ENCODE measurements at regions not wholly inside any gene's neighbourhood (a gene's known extent, or its start where the extent isn't known, plus 50 kb on each side); places are given as distances from the start of the nearest gene placed in this dataset.

GRCh38 chr5:1633605-1634336 lies 110.0 kb upstream of the LPCAT1 start (continued):
- no peak for TF ChIP-seq TRIM22 (IDR thresholded peaks at IDR 0.05)
- TF ChIP-seq KMT2A (CRISPR knock-in tag; IDR thresholded peaks at IDR 0.05) = peak; percentile 90
- peak; percentile 60; the same call in 1 of the 2 replicates for TF ChIP-seq ZNF264 (CRISPR knock-in tag; IDR thresholded peaks at IDR 0.05)
- TF ChIP-seq FOXA1 (IDR thresholded peaks at IDR 0.05) = no peak
- no peak for TF ChIP-seq FOXA1 (CRISPR knock-in tag; IDR thresholded peaks at IDR 0.05)
- peak; percentile 68; the same call in 1 of the 2 replicates for TF ChIP-seq ZBTB38 (CRISPR knock-in tag; IDR thresholded peaks at IDR 0.05)
- no peak; the same call in 1 of the 2 replicates for TF ChIP-seq BRF2 (CRISPR knock-in tag; IDR thresholded peaks at IDR 0.05)
- no peak for TF ChIP-seq RAD51 (IDR thresholded peaks at IDR 0.05; ENCODE audit: borderline replicate concordance)
- TF ChIP-seq ZBTB10 (CRISPR knock-in tag; IDR thresholded peaks at IDR 0.05; ENCODE audit: borderline replicate concordance) = no peak
- peak; percentile 91 for TF ChIP-seq HDAC1 (CRISPR knock-in tag; IDR thresholded peaks at IDR 0.05)
- TF ChIP-seq ZFY (CRISPR knock-in tag; IDR thresholded peaks at IDR 0.05) = peak; percentile 97
- peak; percentile 87; the same call in 1 of the 2 replicates for TF ChIP-seq ZBTB7A (CRISPR knock-in tag; IDR thresholded peaks at IDR 0.05)
- TF ChIP-seq ARHGAP35 (CRISPR knock-in tag; IDR thresholded peaks at IDR 0.05; ENCODE audit: borderline replicate concordance) = peak; percentile 79; the same call in 1 of the 2 replicates
- peak; percentile 82; the same call in 1 of the 2 replicates for TF ChIP-seq ZNF280B (CRISPR knock-in tag; IDR thresholded peaks at IDR 0.05; ENCODE audit: borderline replicate concordance)
- peak; percentile 50; the same call in 1 of the 2 replicates for TF ChIP-seq SAFB2 (CRISPR knock-in tag; IDR thresholded peaks at IDR 0.05; ENCODE audit: borderline replicate concordance, low read depth)
- TF ChIP-seq ZSCAN29 (CRISPR knock-in tag; conservative IDR thresholded peaks at IDR 0.05) = 0 out of 2 replicates have a peak, but pooled peaks have one; percentile 44
- peak; percentile 95 for TF ChIP-seq PHF20 (CRISPR knock-in tag; IDR thresholded peaks at IDR 0.05)
- peak; percentile 52; the same call in 1 of the 2 replicates for TF ChIP-seq SIN3B (IDR thresholded peaks at IDR 0.05; ENCODE audit: low read length)
- TF ChIP-seq ZNF136 (CRISPR knock-in tag; IDR thresholded peaks at IDR 0.05; ENCODE audit: low read depth) = no peak
- peak; percentile 91 for TF ChIP-seq MAX (IDR thresholded peaks at IDR 0.05)
- no peak for TF ChIP-seq ZNF383 (CRISPR knock-in tag; IDR thresholded peaks at IDR 0.05; ENCODE audit: borderline replicate concordance)
- TF ChIP-seq NFYC (CRISPR knock-in tag; IDR thresholded peaks at IDR 0.05) = 0 out of 2 replicates have a peak, but pooled peaks have one; percentile 14
- peak; percentile 72 for TF ChIP-seq HNRNPLL (IDR thresholded peaks at IDR 0.05; ENCODE audit: low read depth, low read length, poor library complexity, severe bottlenecking)

All from HepG2 (cell line).